SHP77 treated with DMSO at 0.1 percent for 48 hours (cell line): ENCODE measurements at regions not wholly inside any gene's neighbourhood (a gene's known extent, or its start where the extent isn't known, plus 50 kb on each side); places are given as distances from the start of the nearest gene placed in this dataset.

Experiments
- DNase-seq: peaks from one replicate; lab custom pipeline; 2025; lab: John Stamatoyannopoulos, UW

DNA sequence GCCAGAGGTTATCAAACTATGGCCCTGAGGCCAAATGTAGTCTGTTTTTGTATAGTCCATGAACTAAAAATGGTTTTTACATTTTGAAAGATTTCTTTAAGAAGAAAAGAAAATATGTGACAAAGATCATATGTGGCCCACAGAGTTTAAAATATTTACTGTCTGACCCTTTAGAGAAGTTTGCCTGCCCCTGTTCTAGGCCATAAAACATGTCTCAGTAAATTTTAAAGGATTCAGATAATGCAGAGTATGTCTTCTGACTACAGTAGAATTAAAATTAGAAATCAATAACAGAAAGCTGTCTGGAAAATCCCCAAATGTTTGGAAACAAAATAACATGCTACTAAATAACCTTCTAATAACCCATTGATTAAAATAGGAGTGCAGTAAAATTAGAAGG lies 86.3 kb downstream of the KCNRG start:
- no peak for DNase-seq

DNA sequence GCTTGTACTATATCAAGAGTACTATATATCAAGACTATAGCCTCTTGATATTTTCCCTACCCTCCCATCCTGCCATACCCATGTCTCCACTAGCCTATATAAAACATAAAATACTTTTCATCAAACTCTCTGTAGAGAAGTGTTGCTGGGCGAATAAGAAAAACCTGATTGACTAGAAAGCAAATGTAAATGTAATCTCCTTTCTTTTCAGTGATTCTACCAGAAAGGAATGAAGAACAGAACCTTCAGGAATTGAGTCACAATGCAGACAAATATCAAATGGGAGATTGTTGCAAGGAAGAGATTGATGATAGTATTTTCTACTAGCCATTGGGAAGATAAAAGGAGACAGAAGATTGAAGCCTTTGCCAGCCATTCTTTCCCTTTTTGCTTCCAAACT lies 89.2 kb downstream of the KCNRG start:
- DNase-seq, result no peak

DNA sequence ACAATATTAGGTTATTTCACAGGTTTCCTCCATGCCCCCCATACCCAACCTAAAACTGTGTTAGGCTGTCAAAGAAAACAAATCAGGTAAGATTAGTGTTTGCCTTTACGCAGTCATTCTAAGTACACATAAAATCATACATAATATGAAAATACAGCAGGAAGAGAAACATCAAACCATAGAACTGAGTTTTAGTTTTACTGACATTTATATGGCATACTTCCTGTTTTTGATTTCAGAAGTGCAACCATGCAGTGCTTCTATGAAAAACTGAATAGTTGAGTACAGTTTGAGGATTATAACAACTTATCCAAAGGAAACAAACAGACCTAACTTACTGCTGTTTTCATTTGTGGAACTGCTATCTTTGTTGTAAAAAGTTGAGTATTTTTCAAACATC lies 91.3 kb downstream of the KCNRG start:
- DNase-seq, result no peak

- no peak for DNase-seq
Measured at GRCh38 chr13:50107205-50107604, 92.0 kb downstream of the KCNRG start.

DNA sequence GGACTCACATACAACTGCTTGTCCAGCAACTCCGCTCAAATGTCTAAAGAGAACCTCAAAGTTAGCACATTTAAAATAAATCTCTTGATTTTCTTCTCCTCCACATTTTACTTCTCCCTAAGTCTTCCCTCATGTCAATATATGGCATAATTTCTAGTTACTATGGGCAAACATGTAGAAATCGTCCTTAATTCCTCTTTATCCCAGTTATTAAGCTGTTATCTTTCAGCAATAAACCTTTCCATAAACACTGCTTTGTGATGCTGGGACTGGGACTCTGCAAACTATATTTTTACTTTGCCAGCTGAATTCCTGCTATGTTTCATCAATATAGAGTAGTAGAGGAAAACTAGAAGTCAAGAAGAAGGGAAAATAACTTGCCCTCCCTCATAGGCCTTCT lies 99.7 kb downstream of the KCNRG start:
- no peak for DNase-seq

- DNase-seq, result no peak
Measured at GRCh38 chr13:50115695-50116094, 100.5 kb downstream of the KCNRG start.

DNA sequence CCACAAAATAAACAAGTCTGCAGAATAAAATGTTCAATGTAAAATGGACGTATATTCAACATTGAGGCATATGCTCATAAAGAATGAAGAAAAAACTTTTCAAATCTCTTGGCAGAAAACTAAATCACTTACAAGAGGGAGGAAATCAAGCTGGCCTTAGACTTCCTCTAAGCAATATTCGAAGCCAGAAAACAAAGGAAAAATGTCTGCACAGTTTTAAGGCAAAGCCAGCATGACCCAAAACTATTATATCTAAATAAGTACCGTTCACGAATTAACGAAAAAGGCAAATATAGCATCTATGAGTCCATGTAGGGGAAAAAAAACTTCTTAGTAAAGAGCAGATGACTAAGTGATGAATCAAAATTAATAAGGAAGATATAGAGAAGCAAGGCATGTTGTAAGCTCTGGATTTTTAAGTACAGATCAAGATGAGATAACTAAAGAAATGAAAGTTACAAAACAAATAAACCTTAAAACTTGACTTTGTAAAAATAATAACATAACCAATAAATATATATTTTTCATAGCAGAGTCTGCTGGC lies 101.3 kb downstream of the KCNRG start:
- no peak for DNase-seq

GRCh38 chr13:50119591-50119990 lies 104.3 kb downstream of the KCNRG start:
- DNase-seq, result no peak

DNA sequence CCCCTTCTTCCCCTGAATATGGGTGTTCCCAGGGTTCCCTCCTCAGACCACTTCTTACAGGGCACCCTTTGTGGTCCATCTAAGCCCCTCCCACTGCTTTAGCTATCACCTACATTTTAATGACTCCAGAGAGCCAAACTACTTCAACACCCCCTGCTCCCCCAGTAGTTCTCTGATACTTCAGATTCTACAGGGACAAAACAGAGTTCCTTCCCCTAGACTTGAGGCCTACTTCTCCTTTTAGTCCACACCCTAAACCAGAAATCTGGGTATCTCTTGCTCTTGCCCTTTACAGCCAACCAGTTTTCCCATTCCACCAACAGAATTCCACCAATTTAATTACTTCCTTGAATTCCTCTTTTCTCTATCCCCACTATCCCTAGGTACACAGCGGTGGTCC lies 107.2 kb downstream of the KCNRG start:
- DNase-seq, result no peak

DNA sequence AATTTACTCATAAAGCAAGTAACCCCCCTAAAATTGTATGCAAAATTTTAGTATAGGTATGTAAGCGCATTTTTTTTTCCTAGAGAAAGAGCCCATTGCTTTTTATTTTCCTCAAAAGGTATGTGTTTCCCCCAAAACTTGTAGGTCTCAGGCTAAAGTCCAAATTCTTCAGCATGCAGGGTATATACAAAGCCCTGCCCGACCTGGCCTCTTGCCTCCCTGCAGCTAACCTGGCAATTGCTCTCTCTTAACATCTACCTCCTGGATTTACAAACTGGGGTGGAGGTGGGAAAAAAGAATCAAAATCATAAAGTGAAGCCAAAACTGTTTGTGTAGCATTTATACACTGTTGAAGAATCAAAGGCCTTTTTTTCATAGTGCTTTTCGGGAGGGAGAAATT lies 107.8 kb downstream of the KCNRG start:
- no peak for DNase-seq

- no peak for DNase-seq
Measured at GRCh38 chr13:50123515-50123861, 108.2 kb downstream of the KCNRG start.

DNA sequence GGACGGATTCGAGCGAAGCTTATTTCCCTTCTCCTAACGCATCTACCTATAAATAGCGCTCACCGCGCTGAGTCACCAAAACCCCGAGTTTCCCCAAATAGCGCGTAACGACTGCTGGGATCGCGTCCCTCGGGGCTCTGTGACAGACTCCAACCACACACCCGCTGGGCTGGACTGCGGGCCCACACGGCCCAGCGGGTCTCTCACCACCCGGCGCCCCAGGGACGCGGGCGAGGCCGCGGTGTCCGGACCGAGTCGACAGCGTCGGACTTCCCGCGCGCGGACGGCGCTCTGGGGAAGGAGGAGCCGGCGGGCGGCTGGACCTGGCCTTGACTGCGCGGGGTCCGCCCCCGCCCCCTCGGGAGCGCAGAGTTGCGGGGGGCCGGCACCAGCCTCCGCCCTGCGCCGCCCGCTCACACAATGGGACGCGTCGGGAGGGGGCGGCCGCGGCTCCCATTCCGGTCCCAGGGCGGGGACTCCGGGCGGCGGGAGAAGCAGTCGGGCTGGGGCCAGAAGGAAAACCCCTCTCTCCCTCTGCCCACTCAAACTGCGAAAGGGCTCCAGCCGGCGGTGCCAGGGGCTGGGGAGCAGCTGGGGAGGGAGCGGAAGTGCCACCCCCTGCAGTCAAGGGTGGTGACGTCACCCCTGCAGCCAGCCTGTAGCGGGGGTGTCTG lies 108.8 kb downstream of the KCNRG start:
- DNase-seq, result peak; percentile 92

- DNase-seq, result peak; percentile 17
Measured at GRCh38 chr13:50124536-50125303, 109.5 kb downstream of the KCNRG start.

GRCh38 chr13:50125304-50125553 lies 110.0 kb downstream of the KCNRG start:
- no peak for DNase-seq

DNA sequence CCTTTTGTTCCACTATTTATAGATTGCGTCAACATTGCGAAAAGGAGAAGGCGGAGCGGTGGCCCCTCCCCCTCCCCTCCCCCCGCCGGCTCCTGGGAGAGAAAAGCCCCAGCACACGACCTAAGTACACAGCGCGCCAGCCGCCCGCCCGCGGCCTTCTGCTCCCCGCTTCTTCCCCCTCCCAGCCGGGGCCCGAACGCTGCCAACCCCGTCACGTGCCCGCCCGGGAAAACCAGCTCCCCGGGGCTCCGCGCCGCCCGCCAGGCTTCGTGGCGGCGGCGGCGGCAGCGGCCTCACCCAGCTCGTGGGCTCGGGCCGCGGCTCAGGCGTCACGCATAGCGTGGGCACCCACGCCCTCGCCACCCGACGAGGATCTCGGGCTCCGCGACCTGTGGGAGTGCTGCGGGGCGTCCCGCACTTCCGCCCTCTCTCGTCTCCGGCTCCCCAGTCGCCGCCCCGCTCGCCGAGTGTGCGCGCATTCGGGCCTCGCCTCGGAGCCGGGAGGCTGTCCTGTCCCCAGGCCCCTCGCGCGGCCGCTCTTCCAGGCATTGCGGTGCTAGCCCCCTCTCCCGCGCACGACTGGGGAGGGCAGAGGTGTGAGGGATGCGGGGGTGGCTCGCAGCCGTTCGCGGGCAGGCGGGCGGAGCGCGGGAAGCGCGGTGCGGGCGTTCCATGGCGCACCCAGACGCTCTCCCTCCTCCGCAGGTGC lies 110.5 kb downstream of the KCNRG start:
- DNase-seq, result peak; percentile 30

- DNase-seq, result peak; percentile 39
Measured at GRCh38 chr13:50126263-50126992, 111.2 kb downstream of the KCNRG start.

GRCh38 chr13:50126993-50127725 lies 111.9 kb downstream of the KCNRG start:
- DNase-seq, result no peak

DNA sequence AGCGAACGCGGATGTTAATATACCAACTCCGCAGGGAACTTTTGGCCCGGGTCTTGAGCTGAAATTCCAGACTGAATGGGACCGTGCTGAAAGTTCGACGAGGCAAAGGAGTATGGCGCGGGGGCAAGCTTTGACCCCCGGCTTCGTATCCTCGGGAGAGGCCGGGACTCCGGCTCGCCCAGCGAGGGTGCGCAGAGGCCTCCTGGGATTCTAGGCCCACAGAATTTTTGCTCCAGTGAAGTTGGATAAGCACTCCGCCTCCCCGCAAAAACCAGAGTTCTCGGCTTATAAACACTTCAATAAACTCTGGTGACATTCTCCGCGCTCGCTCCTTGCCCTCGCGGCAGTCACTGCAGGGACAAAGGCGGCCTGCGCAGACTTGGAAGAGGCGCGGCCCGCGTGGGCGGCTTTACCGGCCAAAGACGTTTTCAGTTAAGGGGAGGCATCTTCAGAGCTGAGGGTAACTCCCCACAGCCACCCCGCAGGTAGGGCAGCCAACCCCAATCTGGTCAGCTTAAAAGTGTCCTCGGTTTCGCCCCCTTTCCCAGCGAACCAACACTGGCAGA lies 112.6 kb downstream of the KCNRG start:
- DNase-seq, result no peak

- no peak for DNase-seq
Measured at GRCh38 chr13:50128428-50128931, 113.2 kb downstream of the KCNRG start.

DNA sequence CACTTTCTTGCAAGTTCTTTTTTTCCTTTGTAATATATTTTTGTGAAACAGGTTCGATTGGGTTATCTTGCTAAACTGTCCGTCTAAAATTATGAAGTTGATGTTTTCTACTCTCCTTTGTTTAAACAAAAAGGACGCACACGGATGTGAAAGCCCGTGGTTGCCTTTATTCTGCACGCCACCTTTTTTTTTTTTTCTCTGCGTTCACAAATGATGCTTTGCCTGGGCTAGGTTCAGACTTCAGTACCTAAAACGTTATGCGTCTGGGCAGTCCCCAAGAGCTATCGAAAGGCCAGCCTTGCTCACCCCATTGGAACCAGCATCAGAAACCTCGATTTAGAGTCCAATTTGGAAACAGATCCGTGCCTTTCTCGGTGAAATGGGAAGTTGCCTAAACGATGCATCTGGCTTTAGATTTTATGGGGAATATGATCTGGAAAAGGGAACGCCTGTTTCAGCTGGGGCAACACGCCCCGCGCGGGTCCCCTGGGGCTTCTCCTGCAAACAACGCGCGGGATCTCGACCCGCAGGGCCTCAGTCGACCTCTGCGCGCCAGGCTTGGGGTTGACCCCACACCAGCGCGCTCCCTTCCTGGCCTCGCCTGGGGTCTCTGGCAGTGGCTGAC lies 113.9 kb downstream of the KCNRG start:
- no peak for DNase-seq

- no peak for DNase-seq
Measured at GRCh38 chr13:50129706-50130122, 114.5 kb downstream of the KCNRG start.
